ENCODE measurements at regions not wholly inside any gene's neighbourhood (a gene's known extent, or its start where the extent isn't known, plus 50 kb on each side); places are given as distances from the start of the nearest gene placed in this dataset.
"Not testable (repeated sequence)": the region's sequence is repeated elsewhere in the genome, so short reads cannot be mapped to it uniquely, and the experiment has no call there.

GRCh38 chr7:153408360-153409335 is 643.5 kb upstream of the DPP6 start:
- no peak for DNase-seq (ENCODE audit: low spot score)

GRCh38 chr7:153409567-153410342 is 642.4 kb upstream of the DPP6 start:
- DNase-seq (ENCODE audit: low spot score): not testable (repeated sequence)

GRCh38 chr7:153410997-153411642 is 641.1 kb upstream of the DPP6 start:
- not testable (repeated sequence) for DNase-seq (ENCODE audit: low spot score)

- not testable (repeated sequence) for DNase-seq (ENCODE audit: low spot score)
These were observed 639.9 kb upstream of the DPP6 start for GRCh38 chr7:153412114-153412823.

DNA sequence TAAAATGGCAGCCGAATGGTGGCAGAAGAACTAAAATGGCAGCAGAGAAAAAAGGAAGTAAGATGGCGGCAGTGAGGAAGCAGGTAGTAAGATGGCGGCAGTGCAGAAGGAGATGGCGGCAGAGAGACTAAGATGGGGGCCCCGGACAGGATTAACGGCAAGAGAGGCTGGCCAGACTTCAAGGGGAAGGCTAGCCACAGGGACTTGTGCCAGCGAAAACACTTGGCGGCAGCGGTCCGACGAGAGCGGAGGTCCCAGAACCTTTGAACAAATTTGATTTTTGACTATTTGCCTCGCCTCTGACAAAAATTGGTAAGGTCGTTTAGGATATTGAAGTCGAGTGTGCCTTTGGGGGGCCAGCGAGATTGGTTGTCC is 639.4 kb upstream of the DPP6 start:
- not testable (repeated sequence) for DNase-seq (ENCODE audit: low spot score)

- DNase-seq (ENCODE audit: low spot score): no peak
These were observed 639.0 kb upstream of the DPP6 start for GRCh38 chr7:153413199-153413539.

DNA sequence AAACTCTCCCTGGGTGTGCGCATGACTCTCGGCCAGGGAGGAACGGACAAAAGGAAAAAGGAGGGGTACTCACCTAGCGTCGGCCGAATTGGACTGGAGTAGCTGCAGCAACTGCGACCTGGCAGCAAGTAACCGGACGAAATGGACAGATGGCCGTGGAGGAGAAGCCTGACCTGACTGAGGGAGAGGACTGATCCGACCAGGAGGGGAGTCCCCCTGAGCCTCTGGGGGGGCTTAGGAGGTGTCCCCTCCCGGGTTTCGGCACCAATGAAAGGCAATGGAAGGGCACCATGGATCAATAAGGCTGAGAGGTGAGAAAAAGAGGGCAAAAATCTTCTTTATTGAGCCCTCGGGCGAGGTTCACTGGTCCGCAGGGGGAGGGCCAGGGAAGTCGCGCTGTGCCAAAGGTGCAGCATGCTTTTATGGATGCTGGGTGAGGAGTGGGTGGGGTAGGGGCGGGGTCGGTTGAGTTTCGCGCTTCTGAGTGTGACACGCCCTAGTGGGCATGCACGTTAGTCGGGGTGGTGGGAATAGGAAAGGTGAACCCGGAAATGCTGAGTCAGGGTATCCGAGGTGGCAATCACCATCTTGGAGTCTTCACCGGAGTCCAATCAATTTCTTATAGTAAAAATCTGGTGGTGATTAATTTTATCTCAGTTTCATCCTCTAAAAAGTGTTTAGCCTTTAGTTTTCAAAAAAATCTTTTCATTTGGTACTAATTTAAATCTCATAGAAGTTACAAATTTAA is 638.5 kb upstream of the DPP6 start:
- DNase-seq (ENCODE audit: low spot score): no peak

DNA sequence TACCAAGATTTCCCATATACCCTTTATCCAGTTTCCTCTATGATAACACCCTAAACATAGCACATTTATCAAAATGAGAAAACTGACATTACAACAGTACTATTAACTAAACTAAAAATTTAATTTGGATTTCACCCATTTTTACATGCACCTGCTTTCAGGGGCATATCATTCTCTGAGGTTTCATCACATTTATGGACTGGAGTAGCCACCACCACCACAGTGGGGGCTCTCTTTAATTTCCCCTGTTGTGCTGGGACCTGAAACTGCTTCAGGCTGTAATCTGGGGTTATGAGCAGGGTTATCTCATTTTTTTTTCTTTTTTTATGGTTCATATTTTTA is 637.9 kb upstream of the DPP6 start:
- DNase-seq (ENCODE audit: low spot score): no peak

GRCh38 chr7:153415632-153416031 is 636.6 kb upstream of the DPP6 start:
- DNase-seq (ENCODE audit: low spot score): no peak

- no peak for DNase-seq (ENCODE audit: low spot score)
These were observed 629.6 kb upstream of the DPP6 start for GRCh38 chr7:153422291-153423209.

DNA sequence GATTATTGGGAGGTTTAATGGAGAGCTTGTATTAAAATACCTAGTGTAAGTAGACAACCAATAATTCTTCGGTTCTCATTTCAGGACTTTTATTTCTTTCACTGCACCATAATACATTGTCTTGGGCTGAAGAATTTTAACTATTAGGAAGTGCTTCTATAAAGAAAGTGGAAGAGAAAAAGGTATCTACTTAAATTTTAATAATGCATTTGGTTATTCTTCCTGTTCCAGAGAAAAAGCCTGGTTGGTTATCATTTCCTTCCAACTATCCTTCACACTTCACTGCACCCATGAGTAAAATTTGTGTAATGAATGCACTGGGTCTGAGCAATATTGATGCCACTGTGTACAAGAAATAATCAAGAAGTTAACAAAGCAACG is 629.0 kb upstream of the DPP6 start:
- no peak for DNase-seq (ENCODE audit: low spot score)

GRCh38 chr7:153430931-153431330 is 621.3 kb upstream of the DPP6 start:
- no peak for DNase-seq (ENCODE audit: low spot score)

- DNase-seq (ENCODE audit: low spot score): no peak
These were observed 620.1 kb upstream of the DPP6 start for GRCh38 chr7:153432063-153432462.

DNA sequence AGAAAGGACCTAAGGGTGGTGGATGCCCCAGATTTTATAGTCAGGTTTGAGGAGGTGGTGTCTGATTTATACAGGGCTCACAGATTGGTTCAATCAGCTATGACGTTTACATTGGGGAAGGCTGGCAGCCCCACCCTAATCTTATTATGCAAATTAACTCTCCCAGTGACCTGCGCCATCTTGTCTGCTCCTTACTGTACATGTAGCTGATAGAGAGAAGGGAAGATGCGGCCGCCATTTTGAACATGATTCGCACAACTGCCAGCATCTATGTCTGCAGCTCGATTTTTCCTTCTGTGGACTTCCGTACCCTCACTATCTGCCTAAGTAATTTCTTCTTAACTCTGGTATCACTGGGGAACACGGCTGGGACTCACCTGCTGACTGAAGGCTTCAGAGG is 619.0 kb upstream of the DPP6 start:
- DNase-seq (ENCODE audit: low spot score): no peak

DNA sequence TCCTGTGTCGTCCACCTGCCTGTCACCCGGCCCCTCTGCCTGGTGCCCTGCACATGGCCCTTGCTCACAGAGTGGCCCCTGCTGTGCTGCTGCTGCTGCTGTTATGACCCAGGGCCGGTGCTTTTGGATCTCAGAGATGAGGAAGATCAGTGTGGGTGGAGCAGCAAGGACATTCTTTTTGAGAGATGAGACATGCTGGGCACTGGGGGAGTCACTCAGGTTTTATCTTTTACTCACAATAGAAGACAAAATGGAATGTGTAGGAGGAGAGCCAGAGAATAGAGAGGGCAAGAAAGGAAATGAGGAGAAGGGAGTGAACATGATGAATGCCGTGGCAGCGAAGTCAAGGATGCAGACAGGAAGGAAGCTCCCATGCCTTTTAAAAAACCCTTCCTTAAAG is 611.5 kb upstream of the DPP6 start:
- no peak for DNase-seq (ENCODE audit: low spot score)

DNA sequence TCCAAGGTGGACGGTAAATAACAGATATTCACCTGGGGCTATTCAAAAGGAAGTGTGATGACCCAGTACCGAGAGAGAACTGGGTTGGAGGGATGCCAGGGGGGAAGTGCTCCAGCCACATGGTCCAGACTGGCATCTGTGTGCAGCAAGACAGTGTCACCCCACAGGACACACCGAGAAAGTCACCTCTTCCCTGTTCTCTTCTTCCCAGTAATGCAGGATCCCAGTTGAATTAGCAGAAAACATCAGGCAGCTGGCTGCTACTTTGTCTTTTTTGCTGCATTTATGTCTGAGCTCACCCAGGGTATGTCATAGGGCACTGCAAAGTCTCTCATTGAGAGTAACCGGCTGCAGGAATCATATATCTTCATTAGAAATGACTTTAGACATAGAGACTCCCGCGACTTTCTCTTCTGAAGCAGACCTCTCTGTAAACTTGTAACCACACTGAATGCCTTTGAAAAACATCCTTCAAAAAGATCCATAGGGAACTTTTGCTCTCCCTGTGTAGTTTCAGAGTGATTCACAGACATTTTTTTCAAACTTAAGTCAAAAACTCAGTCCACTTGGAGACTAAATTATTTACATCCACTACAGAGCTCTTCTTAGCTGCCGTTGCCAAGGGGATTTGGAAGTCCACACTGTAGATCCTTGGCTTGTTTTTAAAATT is 609.0 kb upstream of the DPP6 start:
- DNase-seq (ENCODE audit: low spot score): no peak

GRCh38 chr7:153444641-153445040 is 607.6 kb upstream of the DPP6 start:
- DNase-seq (ENCODE audit: low spot score): no peak

GRCh38 chr7:153445641-153446040 is 606.6 kb upstream of the DPP6 start:
- DNase-seq (ENCODE audit: low spot score): no peak

- DNase-seq (ENCODE audit: low spot score): no peak
These were observed 605.7 kb upstream of the DPP6 start for GRCh38 chr7:153446490-153446889.

- DNase-seq (ENCODE audit: low spot score): no peak
These were observed 605.2 kb upstream of the DPP6 start for GRCh38 chr7:153447011-153447410.

All from GM03348 (cell line).